ENCODE measurements at regions not wholly inside any gene's neighbourhood (a gene's known extent, or its start where the extent isn't known, plus 50 kb on each side); places are given as distances from the start of the nearest gene placed in this dataset.
A peak's percentile ranks its signal among the peaks of the same experiment; 100 is the strongest.
"Not testable (repeated sequence)": the region's sequence is repeated elsewhere in the genome, so short reads cannot be mapped to it uniquely, and the experiment has no call there.

DNA sequence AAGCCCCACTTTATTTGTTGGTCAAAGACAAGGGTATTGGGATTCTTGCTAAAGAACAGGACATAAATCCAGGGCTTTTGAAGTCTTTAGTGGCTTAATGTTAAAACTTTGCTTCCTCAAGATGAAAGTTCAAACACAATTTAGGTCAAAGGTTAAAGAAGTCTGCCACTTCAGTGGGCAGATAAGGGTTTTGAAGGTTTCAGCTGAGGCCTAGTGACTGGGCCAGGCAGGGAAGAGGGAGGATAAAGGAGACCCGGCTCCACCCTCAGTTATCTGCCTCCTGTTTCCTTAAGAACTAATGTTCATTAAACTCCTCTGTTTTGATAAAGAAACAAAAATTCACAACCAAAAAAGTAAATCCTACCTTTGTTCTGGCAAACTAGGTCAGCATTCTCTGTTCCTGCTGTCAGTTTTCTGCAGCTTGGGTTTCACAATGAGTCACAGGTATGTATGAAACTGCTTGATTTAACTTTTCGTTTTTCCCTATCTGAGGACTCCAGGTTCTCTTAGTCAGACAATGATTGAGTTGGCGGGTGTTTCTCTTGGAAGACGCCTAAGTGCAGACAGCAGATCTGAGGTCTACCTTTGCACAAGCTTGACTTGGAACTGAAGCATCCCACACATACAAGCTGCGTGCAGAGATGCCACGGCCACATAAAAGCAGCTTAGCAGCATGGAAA, 208.3 kb downstream of the EXOC5 start:
- DNase-seq, result no peak

DNA sequence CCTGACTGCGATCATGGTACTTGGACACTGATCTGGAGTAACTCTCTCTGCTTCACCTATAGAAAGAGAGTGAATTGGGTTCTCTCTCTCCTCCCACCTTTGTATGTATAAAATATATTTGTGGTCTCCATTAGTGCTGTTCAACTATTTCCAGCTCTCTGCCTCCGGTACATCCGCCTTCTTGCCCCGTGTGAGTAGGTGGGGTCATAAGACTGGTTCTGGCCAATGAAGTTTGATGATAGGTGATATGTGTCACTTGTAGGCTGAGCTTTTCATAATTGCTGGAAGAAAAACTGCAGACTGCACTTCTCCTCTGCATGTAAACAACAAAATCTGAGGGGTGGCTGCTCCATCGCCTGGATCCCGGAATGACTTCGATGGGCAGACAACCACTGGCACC, 210.4 kb downstream of the EXOC5 start:
- peak; percentile 63 to 80 for DNase-seq

- peak; percentile 89 to 91 for DNase-seq
Measured at GRCh38 chr14:57057803-57058202, 210.9 kb downstream of the EXOC5 start.

DNA sequence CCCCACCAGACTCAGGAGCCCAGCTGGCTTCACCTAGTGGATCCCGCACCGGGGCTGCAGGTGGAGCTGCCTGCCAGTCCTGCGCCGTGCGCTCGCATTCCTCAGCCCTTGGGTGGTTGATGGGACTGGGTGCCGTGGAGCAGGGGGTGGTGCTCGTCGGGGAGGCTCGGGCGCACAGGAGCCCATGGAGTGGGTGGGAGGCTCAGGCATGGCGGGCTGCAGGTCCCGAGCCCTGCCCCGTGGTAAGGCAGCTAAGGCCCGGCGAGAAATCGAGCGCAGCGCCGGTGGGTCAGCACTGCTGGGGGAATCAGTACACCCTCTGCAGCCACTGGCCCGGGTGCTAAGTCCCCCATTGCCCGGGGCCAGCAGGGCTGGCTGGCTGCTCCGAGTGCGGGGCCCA, 212.2 kb downstream of the EXOC5 start:
- not testable (repeated sequence) for DNase-seq

DNA sequence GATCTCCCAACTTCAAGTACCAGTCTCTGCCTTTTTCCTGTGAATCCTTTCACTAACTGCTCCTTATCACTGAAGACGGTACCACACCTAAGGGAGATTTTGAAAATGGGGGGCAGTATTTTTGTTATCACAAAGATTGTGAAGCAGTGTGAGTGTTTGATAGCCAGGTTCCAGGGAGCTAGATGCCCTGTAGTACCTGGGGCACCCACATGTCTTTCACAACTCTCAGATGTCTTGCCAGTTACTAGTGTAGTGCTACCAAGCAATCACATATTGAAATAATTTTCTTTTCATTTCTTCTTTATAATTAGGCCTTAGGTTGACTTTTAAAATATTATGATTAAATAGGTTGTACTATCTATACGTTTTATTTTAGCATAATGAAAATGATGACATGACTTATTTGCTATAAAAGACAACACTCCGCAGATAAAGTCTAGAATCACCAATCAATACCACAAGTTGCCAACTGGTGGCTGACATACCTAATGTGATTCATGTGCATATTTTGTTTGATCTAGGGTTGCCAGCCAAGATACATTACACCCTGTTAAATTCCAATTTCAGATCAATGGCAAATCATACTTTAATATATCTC, 215.9 kb downstream of the EXOC5 start:
- no peak for DNase-seq

GRCh38 chr14:57051633-57052032, 217.1 kb downstream of the EXOC5 start:
- DNase-seq, result no peak

- no peak for DNase-seq
Measured at GRCh38 chr14:57049848-57050247, 218.9 kb downstream of the EXOC5 start.

GRCh38 chr14:57046175-57046574, 222.5 kb downstream of the EXOC5 start:
- DNase-seq, result no peak

DNA sequence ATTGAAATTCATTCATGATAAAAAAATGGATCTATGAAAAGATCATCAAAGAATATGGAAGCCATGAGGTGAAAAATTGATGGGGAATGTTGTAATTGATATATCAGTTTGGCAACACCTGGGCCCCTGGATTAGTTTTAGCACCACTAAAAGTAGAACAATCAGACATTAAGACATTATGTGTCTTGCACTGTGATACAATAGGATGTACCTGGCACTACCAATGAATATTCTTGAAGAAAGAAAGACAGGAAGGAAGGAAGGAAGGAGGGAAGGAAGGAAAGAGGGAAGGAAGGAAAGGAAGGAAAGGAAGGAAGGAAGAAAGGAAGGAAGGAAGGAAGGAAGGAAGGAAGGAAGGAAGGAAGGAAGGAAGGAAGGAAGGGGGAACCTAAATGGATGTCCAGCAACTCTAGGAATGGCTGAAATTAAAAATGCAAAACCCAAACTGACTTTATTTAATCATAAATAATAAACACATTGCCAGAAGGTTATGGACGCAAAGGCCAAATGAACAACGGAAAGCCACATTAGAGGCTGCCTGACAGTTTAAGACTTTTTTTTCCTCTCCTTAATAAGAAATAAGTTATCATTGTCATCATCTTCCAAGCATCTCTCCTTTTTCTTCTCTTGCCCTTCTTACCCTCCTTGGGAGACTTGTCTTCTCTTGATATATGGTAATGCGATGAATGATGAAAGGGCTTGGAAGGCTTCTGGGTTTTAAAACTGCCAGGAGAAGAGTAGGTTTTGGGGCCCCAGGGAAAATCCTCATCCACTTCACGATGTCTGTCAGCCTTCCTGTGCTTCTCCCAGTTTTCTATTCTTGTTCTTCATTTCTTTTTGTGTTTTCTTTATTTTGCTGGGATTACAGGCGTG, 224.4 kb downstream of the EXOC5 start:
- not testable (repeated sequence) for DNase-seq

DNA sequence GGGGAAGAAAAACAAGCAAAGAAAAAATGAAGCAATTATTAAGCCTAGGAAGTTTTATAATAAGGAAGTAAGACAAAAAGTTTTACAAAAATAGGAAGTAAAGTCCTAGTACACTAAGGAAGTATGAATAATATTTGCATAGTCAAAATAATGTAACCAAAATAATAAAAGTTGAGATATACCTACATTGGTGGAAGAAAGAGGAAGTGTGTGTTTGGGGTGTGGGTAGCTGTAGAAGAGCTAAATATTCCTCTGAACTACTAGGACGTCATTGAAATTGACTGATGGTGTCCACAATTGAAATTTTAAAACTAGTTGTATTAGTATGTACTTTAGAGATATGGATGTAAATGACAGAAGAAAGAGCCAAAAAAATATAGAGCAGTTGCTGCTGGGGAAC, 228.4 kb upstream of the OTX2 start:
- no peak for DNase-seq

- no peak for DNase-seq
Measured at GRCh38 chr14:57031474-57031873, 221.2 kb upstream of the OTX2 start.

GRCh38 chr14:57029620-57030253, 219.5 kb upstream of the OTX2 start:
- no peak for DNase-seq

- no peak for DNase-seq
Measured at GRCh38 chr14:57025456-57025855, 215.2 kb upstream of the OTX2 start.

DNA sequence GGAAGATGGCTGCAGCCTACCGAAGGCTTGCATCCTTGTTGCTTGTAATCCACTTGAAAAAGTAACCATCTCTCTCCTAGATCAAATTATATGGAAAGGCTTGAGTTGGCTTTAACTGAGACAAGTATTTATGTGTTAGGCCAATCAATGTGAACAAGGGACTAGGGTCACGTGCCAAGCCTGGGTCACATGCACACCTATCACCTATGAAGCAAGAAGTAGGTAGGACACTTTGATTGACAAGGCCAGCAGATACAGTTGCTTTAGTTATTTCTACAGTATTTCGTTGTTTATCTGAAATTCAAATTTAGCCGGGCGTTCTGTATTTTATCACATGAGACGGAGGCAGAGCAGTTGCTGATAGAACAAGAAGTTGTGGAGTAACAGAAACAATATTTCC, 212.3 kb upstream of the OTX2 start:
- no peak for DNase-seq

GRCh38 chr14:57018065-57018464, 207.8 kb upstream of the OTX2 start:
- no peak for DNase-seq

GRCh38 chr14:57013987-57014386, 203.7 kb upstream of the OTX2 start:
- no peak for DNase-seq

DNA sequence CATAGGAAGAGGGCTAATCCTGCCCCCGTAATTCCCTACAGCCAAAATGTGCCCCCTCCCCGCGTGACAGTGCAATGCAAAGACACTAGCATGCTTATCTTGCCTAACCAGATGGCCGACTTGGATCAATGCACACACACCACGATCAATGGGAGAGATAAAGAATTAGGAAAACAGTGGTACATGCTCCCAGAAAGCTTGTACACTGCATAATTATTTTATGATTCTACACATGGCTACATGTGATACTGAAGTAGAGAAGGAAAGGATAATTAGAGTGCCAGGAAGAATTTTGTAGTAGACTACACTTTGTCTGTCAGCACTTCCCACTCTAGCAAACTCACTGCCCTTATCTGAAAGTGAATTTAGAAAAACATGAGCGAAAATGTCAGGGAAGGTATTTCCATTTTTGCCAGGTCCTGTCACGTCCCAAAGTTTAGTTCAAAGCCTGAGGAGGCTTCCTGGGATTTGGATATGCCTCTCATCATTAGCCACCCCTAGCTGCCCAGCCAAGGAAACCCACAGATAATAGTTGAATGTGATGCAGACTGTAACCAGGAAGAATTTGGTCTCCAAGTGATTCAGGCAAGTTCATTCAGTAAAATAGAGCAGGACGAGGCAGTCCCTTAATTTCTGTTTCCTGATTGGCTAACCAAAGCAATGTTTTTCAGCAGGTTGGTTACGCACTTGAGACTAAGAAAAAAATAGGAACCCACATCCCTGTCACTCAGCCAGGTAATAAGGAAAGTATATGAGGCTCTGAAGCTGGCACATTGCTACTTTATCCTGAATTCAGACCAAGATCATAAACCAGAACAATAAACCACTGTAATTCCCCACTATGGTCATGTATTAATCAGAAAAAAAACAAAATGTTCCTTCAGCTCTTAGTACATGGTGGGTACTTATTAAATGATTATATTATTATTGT, 199.6 kb upstream of the OTX2 start:
- no peak for DNase-seq

- DNase-seq, result no peak
Measured at GRCh38 chr14:57008534-57008933, 198.3 kb upstream of the OTX2 start.

- no peak for DNase-seq
Measured at GRCh38 chr14:56998728-56999127, 188.4 kb upstream of the OTX2 start.

DNA sequence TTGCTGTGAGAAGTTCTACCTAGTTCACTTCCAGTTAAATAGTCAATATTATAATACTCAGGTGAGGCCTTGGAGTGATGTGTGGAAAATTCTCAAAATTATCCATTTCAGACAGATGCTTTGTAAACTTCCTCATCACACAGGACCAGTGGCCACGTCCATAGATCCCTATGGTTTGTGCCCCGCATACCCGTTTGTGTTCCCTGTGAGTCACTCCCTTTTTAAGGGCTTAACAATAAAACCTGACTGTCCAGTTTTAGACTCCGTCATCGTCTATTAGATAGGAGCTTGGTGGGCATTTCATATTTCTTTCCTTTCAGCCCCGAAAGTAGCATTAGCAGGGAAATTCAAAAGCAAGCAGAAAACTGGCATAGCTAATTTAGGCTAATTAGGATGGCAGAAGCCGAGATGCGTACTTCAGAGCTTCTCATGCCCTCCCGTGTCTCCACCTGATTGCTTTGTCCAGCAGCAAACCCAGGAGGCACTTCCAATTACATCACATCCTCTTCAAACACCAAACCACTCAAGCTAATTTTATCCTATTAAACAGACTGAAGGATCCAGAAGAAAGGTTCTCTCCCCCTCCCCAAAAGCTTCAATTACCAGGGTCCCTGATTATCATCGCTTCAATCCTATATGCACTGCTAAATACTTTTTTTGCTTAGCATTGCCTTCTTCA, 186.6 kb upstream of the OTX2 start:
- DNase-seq, result peak; percentile 61 to 62

GRCh38 chr14:56995010-56995409, 184.7 kb upstream of the OTX2 start:
- no peak for DNase-seq

- DNase-seq, result no peak
Measured at GRCh38 chr14:56992332-56992820, 182.1 kb upstream of the OTX2 start.

Data from SHP77 (cell line).